ENCODE measurements at regions not wholly inside any gene's neighbourhood (a gene's known extent, or its start where the extent isn't known, plus 50 kb on each side); places are given as distances from the start of the nearest gene placed in this dataset.

DNA sequence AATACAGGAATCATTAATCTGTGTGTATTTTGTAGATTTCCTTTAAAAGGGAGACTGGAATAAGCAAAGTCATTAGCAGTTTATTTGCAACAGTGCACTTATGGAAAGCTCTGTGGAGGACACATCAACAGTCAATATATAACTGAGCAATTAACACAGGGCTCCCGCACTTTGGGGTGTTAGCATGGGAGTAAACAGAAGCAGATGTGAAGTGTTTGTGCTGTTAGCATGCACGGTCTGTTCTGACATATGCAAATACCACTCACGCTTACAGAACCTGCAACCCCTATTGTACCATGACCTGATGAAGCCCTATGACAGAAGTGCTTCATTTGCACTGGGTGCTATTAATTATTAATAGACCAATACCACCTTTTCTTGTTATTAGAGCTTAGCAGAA is 118.9 kb downstream of the PPP1R3A start:
- CTCF ChIA-PET = no interaction called here

GRCh38 chr7:113797420-113798010 is 121.3 kb downstream of the PPP1R3A start:
- no peak overlapping the region for H3K4me3 Mint-ChIP-seq
- H3K27ac Mint-ChIP-seq = no peak overlapping the region
- no peaks in the 10 kb centered on the region for H3K9me3 Mint-ChIP-seq
- no peaks in the 10 kb centered on the region for H3K36me3 Mint-ChIP-seq
- no peak for ATAC-seq
- no peak for DNase-seq (ENCODE audit: low spot score)
- no peaks in the 10 kb centered on the region for H3K27me3 Mint-ChIP-seq (ENCODE audit: low read depth)
- H3K4me1 Mint-ChIP-seq = peaks cover 7% of the 10 kb centered on the region; the same call in 1 of the 2 replicates
- ChIA-PET CTCF (interaction anchor here (0.7 to 1.8 kb wide), 2 partner anchors 23 to 991 kb away, joined by 3 to 7 read pairs; no protein-coding TSS in a partner anchor), POLR2A (no interaction called here)
- TF ChIP-seq ZNF416 (CRISPR knock-in tag; IDR thresholded peaks at IDR 0.05) (no peak), FOXP4 (CRISPR knock-in tag; IDR thresholded peaks at IDR 0.05) (no peak), ZNF232 (CRISPR knock-in tag; IDR thresholded peaks at IDR 0.05) (no peak), FOXP1 (CRISPR knock-in tag; IDR thresholded peaks at IDR 0.05; ENCODE audit: borderline replicate concordance) (no peak), HMGXB4 (CRISPR knock-in tag; IDR thresholded peaks at IDR 0.05) (no peak)
- TF ChIP-seq, protein P1, sequence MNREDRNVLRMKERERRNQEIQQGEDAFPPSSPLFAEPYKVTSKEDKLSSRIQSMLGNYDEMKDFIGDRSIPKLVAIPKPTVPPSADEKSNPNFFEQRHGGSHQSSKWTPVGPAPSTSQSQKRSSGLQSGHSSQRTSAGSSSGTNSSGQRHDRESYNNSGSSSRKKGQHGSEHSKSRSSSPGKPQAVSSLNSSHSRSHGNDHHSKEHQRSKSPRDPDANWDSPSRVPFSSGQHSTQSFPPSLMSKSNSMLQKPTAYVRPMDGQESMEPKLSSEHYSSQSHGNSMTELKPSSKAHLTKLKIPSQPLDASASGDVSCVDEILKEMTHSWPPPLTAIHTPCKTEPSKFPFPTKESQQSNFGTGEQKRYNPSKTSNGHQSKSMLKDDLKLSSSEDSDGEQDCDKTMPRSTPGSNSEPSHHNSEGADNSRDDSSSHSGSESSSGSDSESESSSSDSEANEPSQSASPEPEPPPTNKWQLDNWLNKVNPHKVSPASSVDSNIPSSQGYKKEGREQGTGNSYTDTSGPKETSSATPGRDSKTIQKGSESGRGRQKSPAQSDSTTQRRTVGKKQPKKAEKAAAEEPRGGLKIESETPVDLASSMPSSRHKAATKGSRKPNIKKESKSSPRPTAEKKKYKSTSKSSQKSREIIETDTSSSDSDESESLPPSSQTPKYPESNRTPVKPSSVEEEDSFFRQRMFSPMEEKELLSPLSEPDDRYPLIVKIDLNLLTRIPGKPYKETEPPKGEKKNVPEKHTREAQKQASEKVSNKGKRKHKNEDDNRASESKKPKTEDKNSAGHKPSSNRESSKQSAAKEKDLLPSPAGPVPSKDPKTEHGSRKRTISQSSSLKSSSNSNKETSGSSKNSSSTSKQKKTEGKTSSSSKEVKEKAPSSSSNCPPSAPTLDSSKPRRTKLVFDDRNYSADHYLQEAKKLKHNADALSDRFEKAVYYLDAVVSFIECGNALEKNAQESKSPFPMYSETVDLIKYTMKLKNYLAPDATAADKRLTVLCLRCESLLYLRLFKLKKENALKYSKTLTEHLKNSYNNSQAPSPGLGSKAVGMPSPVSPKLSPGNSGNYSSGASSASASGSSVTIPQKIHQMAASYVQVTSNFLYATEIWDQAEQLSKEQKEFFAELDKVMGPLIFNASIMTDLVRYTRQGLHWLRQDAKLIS (CRISPR knock-in tag; IDR thresholded peaks at IDR 0.05; ENCODE audit: borderline replicate concordance) = no peak
- TF ChIP-seq, protein P2, sequence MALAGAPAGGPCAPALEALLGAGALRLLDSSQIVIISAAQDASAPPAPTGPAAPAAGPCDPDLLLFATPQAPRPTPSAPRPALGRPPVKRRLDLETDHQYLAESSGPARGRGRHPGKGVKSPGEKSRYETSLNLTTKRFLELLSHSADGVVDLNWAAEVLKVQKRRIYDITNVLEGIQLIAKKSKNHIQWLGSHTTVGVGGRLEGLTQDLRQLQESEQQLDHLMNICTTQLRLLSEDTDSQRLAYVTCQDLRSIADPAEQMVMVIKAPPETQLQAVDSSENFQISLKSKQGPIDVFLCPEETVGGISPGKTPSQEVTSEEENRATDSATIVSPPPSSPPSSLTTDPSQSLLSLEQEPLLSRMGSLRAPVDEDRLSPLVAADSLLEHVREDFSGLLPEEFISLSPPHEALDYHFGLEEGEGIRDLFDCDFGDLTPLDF (CRISPR knock-in tag; IDR thresholded peaks at IDR 0.05) = no peak

More for the DNA sequence above, 118.9 kb downstream of the PPP1R3A start:
- H3K27ac Mint-ChIP-seq = no peak overlapping the region
- H3K4me1 Mint-ChIP-seq = peaks cover 4% of the 10 kb centered on the region; the same call in 1 of the 2 replicates
- no peaks in the 10 kb centered on the region for H3K36me3 Mint-ChIP-seq
- no peak for TF ChIP-seq JUN (CRISPR knock-in tag; IDR thresholded peaks at IDR 0.05)
- no peak for TF ChIP-seq ETV6 (CRISPR knock-in tag; IDR thresholded peaks at IDR 0.05)
- TF ChIP-seq ERG (CRISPR knock-in tag; IDR thresholded peaks at IDR 0.05) = no peak
- TF ChIP-seq NR3C1 (CRISPR knock-in tag; conservative IDR thresholded peaks at IDR 0.05; ENCODE audit: low read depth) = no peak
- TF ChIP-seq ZNF532 (CRISPR knock-in tag; IDR thresholded peaks at IDR 0.05; ENCODE audit: borderline replicate concordance) = no peak
- no peak for DNase-seq (ENCODE audit: low spot score)
- H3K27me3 Mint-ChIP-seq (ENCODE audit: low read depth) = no peaks in the 10 kb centered on the region
- H3K4me3 Mint-ChIP-seq = no peak overlapping the region
- POLR2A ChIA-PET = no interaction called here
- H3K9me3 Mint-ChIP-seq = 0 out of 2 replicates have a peak, but pooled peaks cover 3% of the 10 kb centered on the region
- no peak for ATAC-seq

Data from WTC11 (cell line).